Umbilical cord (tissue), 1 donor: ENCODE measurements at regions not wholly inside any gene's neighbourhood (a gene's known extent, or its start where the extent isn't known, plus 50 kb on each side); places are given as distances from the start of the nearest gene placed in this dataset.

ENCODE experiments used
- DNase-seq: peaks from one replicate; pipeline ENCODE4 v3.0.0-alpha.2; 2015; ENCODE audit warnings: low spot score

- no peak for DNase-seq
Measured at GRCh38 chr9:89721971-89722530, 117.2 kb downstream of the GADD45G start.

GRCh38 chr9:89722712-89723111 lies 117.9 kb downstream of the GADD45G start:
- DNase-seq, result no peak

GRCh38 chr9:89723469-89724100 lies 118.8 kb downstream of the GADD45G start:
- DNase-seq, result no peak

GRCh38 chr9:89724659-89725058 lies 119.8 kb downstream of the GADD45G start:
- no peak for DNase-seq

- no peak for DNase-seq
Measured at GRCh38 chr9:89725271-89725670, 120.5 kb downstream of the GADD45G start.

- DNase-seq, result no peak
Measured at GRCh38 chr9:89729954-89730530, 125.2 kb downstream of the GADD45G start.

- no peak for DNase-seq
Measured at GRCh38 chr9:89730715-89731114, 125.9 kb downstream of the GADD45G start.

GRCh38 chr9:89731262-89732182 lies 126.7 kb downstream of the GADD45G start:
- no peak for DNase-seq

- no peak for DNase-seq
Measured at GRCh38 chr9:89732295-89732938, 127.6 kb downstream of the GADD45G start.

GRCh38 chr9:89732939-89733324 lies 128.1 kb downstream of the GADD45G start:
- DNase-seq, result no peak

- no peak for DNase-seq
Measured at GRCh38 chr9:89734600-89735041, 129.8 kb downstream of the GADD45G start.

- DNase-seq, result peak; percentile 67
Measured at GRCh38 chr9:89738137-89738932, 133.5 kb downstream of the GADD45G start.

GRCh38 chr9:89739511-89739910 lies 134.7 kb downstream of the GADD45G start:
- DNase-seq, result peak; percentile 58

GRCh38 chr9:89739916-89740315 lies 135.1 kb downstream of the GADD45G start:
- no peak for DNase-seq

GRCh38 chr9:89740722-89741121 lies 135.9 kb downstream of the GADD45G start:
- DNase-seq, result no peak

GRCh38 chr9:89742660-89743059 lies 137.8 kb downstream of the GADD45G start:
- no peak for DNase-seq

GRCh38 chr9:89743216-89743572 lies 138.4 kb downstream of the GADD45G start:
- DNase-seq, result no peak

- no peak for DNase-seq
Measured at GRCh38 chr9:89743573-89744254, 138.9 kb downstream of the GADD45G start.

- no peak for DNase-seq
Measured at GRCh38 chr9:89744255-89744648, 139.4 kb downstream of the GADD45G start.

GRCh38 chr9:89744730-89745129 lies 139.9 kb downstream of the GADD45G start:
- no peak for DNase-seq
